ENCODE measurements at regions not wholly inside any gene's neighbourhood (a gene's known extent, or its start where the extent isn't known, plus 50 kb on each side); places are given as distances from the start of the nearest gene placed in this dataset.

DNA sequence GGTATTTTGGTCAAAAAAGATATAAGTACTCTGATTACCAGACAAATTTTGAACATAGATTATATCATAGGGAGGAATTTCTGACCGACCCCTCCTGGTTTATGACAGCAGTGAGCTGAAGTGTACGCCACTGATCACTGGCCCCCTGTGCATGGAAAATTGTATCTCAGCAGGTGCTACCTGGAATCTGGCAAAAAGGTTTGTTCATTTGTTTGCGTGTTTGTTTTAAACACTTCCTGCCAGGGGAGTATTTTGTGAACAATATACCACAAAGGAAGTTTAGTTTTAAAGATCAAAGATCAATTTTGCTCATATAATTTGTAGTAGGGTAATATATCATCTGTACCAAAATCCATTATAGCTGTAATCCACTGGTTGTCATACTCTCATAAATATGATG, 219.7 kb upstream of the TENM3 start:
- no peak for DNase-seq

DNA sequence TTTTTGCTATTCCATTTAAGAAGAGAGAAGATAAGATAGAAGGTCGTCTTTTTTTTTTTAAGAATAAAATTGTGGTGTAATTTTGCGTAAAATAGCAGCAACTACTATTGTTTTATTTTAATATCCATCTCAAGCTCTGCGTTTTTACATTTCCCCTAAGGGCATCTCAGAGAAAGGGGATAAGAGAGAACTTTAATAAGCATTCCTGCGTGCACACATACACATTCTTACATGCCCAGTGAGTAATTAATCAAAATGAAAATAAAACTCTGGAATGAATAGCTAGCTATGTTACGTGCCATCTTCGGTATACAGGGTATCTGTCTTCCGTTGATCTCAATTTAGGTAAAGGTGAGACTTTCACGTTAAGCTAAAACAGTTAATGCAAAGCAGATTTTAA, 200.3 kb upstream of the TENM3 start:
- no peak for DNase-seq

DNA sequence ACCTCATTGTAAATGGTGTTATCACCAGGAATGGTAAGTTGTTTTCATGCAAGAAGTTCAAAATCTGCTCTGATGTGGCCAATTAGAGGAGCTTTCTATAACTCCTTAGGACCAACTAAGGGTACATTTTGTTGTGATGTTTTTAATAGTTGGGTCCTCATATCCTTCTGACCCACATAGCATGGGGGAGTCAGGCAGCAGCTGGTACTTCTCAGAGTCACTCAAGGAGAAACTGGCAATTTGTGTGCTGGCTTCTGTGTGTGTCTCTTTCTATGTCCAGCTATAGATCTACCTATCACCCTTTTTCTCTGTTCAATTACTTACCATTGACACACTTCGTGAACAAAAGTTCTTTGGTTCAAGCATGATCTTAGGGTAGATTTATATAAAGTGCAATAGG, 194.3 kb upstream of the TENM3 start:
- DNase-seq, result no peak

DNA sequence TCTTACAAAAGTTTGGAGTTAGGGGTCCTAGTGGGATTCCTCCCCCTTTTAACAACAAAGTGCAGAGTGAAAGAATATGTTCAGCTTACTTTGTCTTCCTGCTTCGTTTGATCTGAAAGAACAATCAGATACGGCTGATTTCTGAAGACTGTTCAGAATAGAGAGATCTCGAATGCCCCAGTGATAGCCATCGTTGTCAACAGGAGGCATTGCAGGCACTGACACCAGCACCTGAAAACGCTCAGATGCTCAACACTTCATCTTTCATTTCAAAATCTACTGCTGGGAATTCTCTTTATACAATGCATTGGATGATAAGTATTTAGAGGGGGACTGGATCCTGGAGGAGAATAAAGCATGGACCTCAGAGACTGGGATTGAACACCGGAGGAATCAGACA, 186.3 kb upstream of the TENM3 start:
- DNase-seq, result no peak

DNA sequence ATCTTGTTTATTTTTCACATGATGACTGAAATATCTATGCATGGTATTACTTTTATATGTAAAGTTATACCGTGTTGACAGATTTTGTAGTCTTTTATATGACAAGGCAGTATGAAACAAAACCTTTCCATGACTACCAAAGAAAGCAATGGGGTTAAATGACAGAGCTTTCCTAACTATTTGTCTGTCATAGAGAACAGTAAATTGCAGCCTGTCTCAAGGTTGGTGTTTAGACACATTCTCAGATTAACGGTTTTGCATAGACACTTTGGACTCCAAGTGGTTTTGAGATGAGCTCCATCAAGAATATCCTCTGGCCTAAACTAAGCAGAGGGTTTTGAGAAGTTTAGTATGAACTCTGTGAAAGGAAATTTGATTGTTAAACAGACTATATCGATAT, 180.7 kb upstream of the TENM3 start:
- no peak for DNase-seq

DNA sequence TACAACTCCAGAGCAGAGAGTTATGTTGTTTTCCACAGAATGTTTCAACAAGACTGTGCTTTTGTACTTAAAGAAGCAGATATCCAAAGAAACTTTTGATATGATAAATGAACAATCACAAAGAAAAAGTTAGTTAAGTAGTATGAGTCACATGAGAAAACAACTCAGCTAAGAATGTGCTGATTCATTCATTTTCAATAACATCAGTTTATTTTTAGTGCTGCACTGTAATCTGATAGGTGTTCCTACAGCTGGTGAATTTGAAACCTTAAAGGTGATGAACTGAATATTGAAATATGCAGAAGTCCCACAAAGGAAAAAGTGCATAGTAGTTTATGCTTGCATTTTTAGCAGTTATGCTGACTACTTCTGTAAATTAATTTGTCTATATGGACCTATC, 180.3 kb upstream of the TENM3 start:
- DNase-seq, result no peak

DNA sequence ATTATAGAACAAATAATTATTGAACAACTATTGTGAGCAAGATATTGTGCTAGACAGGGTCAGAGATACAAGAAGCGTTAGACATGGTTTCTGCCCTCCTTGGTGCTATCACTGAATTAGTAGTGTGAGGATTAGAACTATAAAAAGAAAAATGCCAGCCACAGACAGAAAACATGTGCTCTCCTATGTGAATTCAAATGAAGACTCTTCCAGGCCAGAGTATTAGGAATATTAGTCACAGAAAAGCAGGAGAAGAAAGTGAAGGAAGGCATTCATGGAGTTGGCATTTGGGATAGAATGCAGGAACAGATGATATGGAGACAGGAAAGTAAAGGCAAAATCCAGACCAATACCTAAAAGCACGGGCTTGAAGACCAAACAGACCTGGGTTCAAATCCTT, 179.6 kb upstream of the TENM3 start:
- no peak for DNase-seq

DNA sequence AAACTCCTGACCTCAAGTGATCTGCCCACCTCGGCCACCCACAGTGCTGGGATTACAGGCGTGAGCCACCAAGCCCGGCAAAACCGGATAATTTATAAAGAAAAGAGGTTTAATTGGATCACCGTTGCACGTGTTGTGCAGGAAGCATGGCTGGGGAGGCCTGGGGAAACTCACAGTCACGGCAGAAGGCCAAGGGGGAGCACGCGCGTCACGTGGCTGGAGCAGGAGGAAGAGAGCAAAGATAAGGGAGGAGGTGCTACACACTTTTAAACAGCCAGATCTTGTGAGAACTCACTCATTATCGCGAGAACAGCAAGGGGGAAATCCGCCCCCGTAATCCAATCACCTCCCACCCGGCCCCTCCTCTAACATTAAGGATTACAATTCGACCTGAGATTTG, 177.9 kb upstream of the TENM3 start:
- DNase-seq, result no peak

DNA sequence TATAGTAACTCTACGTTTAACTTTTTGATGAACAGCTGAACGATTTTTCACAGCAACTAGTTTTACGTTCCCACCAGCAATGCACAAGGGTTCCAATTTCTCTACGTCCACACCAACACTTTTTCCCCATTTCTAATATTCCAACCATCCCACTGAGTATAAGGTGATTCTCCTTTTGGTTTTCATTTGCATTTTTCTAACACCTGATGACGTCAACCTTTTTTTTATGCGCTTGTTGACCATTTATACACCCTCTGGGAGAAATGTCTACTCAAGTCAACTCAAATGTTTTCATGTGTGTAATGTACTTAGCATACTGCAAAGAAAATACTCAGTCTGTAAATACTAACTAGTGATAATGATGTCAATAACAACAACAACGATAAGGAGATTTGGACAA, 177.2 kb upstream of the TENM3 start:
- no peak for DNase-seq

DNA sequence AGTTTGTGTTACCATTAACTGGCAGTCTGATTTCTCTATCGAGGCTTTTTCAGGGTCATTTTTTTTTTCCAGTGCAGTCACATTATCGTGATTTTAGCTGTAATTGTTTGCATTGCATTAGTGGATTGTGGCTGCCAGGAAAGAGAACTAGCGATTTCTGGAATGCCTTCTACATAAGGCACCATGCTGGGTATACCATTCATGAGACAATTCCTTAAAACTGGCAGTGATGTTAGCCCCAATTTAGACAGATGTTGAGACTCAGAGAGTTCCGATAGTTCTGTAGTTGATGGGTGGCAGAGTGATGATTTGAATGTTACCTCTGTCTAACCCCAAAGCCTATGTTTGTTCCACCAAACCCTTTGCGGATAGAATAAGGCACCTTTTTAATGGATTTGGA, 175.4 kb upstream of the TENM3 start:
- no peak for DNase-seq

DNA sequence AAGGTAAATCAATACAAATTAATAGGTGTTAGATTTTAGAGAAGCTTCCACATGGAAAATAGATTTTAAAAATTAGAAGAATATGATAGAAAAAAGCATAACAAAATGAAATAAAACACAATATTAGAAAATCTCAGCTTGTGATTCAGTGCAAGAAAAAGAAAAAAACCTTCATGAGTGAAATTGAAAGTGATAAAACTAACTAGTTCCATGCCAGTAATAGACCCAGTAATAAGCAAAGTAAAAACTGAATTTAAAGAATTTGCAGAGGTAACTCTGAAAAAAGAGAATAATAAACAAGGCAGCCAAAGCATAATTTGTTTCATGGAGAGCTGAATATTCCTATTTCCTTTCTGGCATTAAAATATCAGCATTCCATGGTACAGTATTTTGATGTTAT, 174.3 kb upstream of the TENM3 start:
- no peak for DNase-seq

DNA sequence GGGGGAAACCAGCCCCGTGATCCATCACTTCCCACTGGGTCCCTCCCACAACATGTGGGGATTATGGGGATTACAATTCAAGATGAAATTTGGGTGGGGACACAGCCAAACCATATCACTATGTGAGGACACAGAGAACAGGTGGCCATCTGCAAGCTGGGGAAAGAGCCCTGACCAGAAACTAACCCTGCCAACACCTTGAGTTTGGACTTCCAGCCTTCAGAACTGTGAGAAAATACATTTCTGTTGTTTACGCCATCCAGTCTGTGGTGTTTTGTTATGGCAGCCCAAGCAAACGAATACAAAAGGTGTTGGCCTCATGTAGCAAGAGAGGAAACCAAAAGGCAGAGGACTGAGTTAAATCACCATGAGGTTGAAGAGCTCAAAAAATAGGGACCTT, 169.9 kb upstream of the TENM3 start:
- DNase-seq, result no peak

DNA sequence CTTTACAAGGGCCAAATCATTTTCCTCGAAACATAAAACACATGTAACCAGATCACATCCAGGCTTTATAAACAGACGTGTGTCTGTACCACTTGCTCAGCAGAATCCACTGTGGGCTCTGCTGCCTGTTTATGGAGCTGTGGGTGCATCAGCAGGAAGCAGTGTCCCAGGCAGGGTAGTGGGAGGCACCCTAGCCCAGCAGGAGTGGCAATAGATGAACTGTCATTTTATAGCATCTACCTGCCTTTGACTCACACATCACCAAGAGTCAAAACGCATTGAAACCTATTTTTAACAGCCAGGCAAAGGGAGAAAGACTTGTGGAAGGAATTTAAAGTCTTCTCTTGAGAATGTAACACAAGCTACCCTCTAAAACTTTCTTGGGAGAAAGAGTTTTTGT, 169.1 kb upstream of the TENM3 start:
- no peak for DNase-seq

DNA sequence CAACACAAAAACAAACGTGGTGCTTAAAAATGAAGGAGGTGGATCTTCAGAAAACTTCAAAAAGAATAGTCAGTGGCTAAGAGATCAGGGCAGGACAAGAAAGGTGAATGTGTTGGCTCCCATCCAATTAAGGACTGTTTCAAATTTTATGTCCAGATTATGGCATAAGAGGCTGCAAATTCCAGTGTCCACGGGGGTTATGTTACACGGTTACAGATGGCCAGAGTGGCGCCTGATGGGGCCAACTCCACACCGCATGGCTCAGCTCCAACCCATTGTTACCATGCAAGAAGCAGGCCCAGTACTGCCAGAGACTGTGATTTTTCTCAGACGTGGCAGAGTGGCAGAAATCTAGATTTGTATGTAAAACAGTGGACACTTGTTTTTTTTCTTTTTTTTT, 168.4 kb upstream of the TENM3 start:
- no peak for DNase-seq

DNA sequence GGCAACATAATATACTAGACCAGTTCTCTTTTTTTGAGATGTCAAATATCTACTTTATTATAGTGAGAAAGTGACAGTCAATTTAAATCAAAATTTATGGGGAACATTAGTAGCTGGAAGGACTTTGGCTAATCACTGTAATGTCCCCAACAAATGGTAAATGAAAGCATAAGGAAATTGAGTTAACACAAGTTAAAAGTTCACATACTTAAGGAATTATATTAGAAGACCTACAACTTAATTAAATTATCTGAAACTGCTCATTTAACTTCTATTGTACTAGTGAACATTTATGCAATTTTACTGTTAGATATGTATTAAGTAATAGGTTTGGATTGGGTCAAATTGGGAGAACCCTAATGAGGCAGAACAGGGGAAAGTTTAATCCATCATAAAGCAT, 160.3 kb upstream of the TENM3 start:
- no peak for DNase-seq

DNA sequence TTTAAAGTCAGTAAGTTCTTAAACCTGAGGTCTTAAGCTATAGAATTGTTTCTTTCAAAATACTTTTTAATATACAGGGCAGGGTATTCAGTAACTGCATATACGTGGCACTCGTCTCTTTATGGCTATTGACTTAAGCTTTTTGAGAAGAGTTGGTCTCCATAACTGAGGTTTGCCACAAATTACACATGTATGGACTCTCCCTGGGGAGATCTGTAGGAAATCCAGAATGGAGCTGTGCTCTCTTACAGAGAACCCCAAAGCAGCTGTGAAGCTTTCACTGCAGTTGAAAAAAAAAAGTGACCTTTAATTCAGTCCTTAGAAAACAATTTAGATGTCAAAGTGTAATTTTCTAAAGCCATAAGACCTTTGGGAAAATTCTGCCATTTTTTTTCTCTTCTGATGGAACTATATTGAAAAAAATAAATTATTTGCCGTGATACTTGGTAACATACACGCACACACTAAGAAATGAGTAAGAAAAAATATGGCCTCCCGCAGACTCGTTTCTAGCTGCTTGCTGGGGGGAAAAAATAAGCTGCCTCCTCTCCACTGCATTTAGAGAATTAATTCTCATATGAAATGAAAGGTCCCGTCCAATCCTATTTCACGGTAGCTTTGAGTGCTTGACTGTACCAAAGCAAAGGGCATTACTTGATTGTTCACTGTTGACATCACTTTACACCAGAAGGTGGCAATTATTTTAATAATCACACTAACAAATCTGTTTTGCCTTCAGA, 159.4 kb upstream of the TENM3 start:
- no peak for DNase-seq

DNA sequence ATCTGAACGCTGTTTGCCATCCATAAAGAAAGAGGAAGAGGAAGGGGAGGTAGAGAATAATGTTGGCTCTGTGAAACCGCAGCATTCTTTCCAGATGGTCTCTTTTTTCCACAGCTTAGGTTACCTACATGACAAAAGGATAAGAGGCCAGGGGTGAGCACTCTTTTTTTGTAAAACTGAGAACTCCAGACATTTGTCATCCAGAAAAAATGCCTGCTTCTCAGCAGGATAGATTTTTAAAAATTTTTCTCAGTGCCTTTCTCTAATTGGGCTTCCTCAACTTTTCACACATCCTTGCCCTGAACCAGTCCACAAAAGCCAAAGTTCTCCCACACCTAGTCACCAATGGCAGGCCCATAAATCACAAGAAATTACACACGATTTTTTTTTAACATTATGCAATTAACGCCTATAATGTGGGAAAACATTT, 158.1 kb upstream of the TENM3 start:
- DNase-seq, result no peak

DNA sequence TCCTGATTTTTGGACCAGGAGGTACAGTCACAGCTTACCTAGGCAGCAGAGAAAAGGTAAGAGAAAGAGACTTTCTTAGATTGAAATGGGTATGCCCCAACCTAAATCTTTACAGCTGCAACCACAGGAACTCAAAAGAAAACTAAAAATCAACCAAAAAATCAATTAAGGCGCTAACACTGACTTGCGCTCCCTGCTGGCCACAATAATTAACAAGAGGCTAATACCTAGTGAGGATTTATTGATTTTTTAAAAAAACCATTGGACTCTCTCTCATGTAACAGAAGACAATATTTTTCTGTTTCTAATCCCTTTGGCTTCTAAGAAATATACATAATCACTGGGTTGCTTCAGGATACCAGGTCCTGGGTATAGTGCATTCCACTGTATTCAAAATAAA, 153.9 kb upstream of the TENM3 start:
- no peak for DNase-seq

DNA sequence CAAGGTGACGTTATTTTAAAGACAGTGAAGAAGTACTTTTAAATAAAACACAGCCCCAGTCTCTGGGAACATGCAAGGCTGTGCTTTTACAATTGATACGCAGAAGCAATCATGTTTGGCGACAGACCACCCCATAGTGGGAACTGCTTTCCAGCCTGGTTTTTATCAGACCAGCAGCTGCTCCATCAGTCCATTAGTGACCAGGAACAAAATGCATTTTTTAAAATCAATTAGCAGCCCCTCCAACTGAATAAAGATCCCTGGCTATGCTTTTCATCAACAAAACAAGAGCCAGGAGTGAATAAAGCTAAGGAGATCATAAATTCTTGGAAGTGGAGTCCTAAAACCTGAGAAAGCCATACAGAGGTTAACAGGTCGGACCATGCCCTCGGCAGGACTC, 153.0 kb upstream of the TENM3 start:
- no peak for DNase-seq

DNA sequence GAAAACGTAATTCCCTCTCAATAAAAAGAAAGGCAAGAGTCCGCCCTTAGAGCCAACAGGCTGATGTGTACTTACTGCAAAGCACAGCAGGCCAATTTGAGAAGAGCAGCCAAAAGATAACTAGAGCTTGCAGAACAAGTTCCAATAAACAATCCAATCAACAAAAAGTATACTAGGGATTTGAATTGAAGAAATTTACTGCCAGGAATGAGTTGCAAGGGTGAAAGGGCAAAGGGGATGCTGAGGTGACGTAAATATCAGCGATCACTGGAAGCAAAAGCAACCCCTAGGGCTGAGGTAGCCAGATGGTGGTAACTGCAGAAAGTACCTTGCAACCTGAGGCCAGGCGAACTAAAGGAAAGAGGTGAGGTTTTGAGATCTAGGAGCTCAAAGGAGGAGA, 152.1 kb upstream of the TENM3 start:
- DNase-seq, result no peak

DNA sequence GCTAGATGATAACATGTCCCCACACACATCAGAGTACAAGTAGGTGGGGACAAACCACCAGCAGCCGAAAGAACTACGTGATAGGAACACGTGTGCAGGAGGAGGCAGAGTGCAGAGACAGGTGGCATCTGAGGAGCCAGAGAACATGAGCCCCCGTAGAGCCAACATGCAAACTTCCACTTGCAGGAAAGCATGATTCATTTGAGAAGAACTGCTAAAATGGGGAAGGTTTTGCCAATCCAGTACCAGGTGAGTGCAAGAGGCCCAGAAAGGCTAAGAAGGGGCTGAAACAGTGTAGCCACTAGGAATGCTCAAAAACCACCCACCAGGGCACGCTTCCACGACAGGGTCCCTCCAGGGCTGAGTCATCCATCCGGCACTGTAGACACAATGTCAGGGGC, 149.8 kb upstream of the TENM3 start:
- DNase-seq, result no peak

DNA sequence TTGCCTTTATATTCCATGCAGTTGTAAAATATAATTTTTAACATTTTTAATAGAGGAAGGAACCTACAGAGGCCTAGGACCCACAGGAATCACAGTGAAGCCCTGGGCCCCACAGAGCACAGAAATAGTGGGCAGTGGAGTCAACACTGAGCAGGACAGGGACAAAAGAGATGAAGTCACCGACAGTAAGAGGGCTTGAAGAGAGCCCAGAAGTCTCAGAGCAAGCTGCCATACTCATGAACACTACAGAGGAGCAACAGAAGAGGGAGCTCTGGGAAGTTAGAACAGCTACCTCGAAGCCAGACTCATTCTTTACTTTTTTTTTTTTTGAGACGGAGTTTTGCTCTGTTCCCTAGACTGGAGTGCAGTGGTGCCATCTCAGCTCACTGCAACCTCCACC, 149.3 kb upstream of the TENM3 start:
- DNase-seq, result no peak

DNA sequence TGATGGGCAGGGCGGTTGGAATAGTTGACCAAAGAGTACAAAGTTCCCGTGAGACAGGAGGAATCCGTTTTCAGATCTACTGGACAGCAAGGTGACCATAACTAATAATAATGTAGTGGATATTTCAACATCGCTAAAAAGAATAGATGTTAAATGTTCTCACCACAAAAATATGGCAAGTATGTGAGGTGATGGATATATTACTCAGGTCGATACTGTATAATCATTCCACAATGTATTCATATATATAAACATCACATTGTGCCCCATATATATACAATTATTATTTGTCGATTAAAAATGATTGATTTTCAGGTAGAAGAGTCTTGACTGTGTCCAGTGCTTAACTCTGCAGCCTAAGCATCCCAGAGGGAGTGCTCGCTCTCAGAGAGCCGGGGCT, 141.6 kb upstream of the TENM3 start:
- no peak for DNase-seq

DNA sequence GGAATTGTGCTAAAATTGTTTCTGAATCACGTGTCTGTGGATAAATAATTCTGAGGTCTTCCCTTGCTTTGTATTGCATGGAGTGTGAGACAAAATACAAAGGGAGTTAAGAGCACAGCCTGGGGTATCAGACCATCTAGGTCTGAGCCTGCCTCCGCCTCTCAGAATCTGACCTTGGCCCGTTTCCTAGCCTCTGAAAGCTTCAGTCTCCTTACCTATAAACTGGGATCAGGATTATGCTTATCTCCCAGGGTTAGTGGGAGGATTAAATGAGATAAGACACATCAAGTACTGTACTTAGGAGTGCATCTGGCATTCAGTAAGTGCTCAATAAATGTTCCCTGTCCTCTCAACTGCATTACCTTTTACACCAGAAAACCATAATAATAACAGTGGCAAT, 140.6 kb upstream of the TENM3 start:
- no peak for DNase-seq

DNA sequence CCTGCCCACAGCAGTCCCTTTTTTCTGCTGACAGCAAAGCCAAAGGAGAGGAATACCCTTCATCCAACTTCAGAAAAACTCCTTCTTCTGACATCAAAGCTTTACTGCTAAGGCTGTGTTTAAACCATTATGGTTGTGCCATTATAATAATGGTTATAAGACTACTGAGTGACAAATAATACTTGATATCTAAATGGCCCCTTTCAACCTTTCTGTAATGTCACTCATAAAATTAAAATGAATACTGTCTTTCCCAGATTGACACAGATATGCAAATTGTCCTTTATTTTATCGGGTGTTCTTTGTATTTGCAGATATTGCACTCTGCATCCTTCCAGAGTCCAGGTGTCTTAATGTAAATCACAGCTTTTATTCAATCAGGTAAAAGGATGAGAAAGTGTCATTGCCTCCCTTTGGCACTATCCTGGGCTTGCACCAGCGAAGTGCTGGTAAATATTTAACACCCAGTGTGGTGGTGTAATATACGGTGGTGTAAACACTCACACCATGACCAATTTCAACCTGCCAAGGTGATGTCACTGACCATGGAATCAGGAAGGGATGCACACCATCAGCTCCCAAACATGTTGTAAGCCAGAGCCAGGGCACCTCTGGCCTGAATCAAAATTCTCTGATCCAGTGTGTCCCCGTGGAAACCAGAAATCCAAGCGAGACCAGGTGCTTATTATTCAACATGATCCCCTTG, 139.4 kb upstream of the TENM3 start:
- DNase-seq, result no peak
